HCT116 (cell line): ENCODE measurements at regions not wholly inside any gene's neighbourhood (a gene's known extent, or its start where the extent isn't known, plus 50 kb on each side); places are given as distances from the start of the nearest gene placed in this dataset.

ENCODE experiments used
- ATAC-seq: fragments of 200-7000 bp; cut with Tn5 transposase; 2 replicates; pipeline ENCODE4 v1.9.1; 2020; ENCODE audit warnings: mild to moderate bottlenecking, moderate library complexity
- BruUV-seq: library from RNA; stranded (reverse); fragments of 400-500 nt; replicated peaks from 2 replicates; lab custom pipeline; 2021; lab: Mats Ljungman, UMichigan
- CTCF ChIA-PET: fragments of 300-600 bp; sonication (Branson Sonifier 250); formaldehyde crosslinking; loops from one replicate; lab custom pipeline; 2021; ENCODE audit warnings: antibody characterized with exemption; lab: Charles Lee
- POLR2A ChIA-PET: fragments of 300-600, 350-600 bp; sonication (Branson Sonifier 250); formaldehyde crosslinking; loops from one replicate; lab custom pipeline; 2021; ENCODE audit warnings: antibody characterized with exemption; lab: Charles Lee
- RAD21 ChIA-PET, 2 experiments: fragments of 300-600 bp; sonication (Branson Sonifier 250); formaldehyde crosslinking; loops; one replicate each; lab custom pipeline; 2023; ENCODE audit warnings: low total read pairs in 2 of 2; ENCODE audit not compliant: uncharacterized antibody in 2 of 2, unreplicated experiment in 2 of 2, low non-redundant PET in 1 of 2; lab: Charles Lee
- DNase-seq: peaks from one replicate; pipeline ENCODE4 v3.0.0-alpha.2; 2010; ENCODE audit warnings: low read depth, low spot score
- H2AFZ ChIP-seq: fragments of 200-600 bp; shearing (Covaris generic), sonication (generic); 2 replicates; pipeline ENCODE4 v1.6.1; 2017; ENCODE audit warnings: low read depth, mixed run types, mixed read lengths, antibody characterized with exemption, low read length; ENCODE audit not compliant: poor library complexity, severe bottlenecking
- H3K27ac ChIP-seq: 2 replicates; pipeline ENCODE4 v1.5.1; 2012; ENCODE audit warnings: low read depth, low read length
- H3K27me3 ChIP-seq: fragments of 200-600 bp; sonication (generic); 2 replicates; pipeline ENCODE4 v1.6.1; 2016; ENCODE audit warnings: mixed run types, low read length, mixed read lengths; ENCODE audit not compliant: insufficient read depth
- H3K36me3 ChIP-seq, 2 experiments: fragments of 200-500 bp in 1 of 2; fragments of 200-600 bp in 1 of 2; sonication (Bioruptor generic) in 1 of 2; sonication (generic) in 1 of 2; 2 replicates each; pipeline versions ENCODE4 v1.5.1 to v1.6.1; 2014 to 2016; ENCODE audit warnings: low read length in 2 of 2, inconsistent platforms in 1 of 2, mixed read lengths in 1 of 2, mixed run types in 1 of 2; ENCODE audit not compliant: insufficient read depth in 2 of 2, control insufficient read depth in 1 of 2
- H3K4me1 ChIP-seq, 2 experiments: fragments of 200-600 bp in 1 of 2; sonication (generic) in 1 of 2; 2 replicates each; pipeline versions ENCODE4 v1.5.1 to v1.6.1; 2012 to 2017; ENCODE audit warnings: low read length in 2 of 2, inconsistent platforms in 1 of 2, mild to moderate bottlenecking in 1 of 2, mixed read lengths in 1 of 2, mixed run types in 1 of 2, moderate library complexity in 1 of 2; ENCODE audit not compliant: insufficient read depth in 2 of 2, control insufficient read depth in 1 of 2
- H3K4me2 ChIP-seq: fragments of 200-600 bp; sonication (generic); 2 replicates; pipeline ENCODE4 v1.6.1; 2017; ENCODE audit warnings: mixed run types, low read length, mixed read lengths
- H3K4me3 ChIP-seq, 2 experiments: fragments of 200-600 bp in 1 of 2; sonication (generic) in 1 of 2; replicated peaks in 1 of 2; 2 replicates each; pipeline ENCODE4 v1.5.1; 2011 to 2016; ENCODE audit warnings: low read length in 2 of 2, control low read depth in 1 of 2, low read depth in 1 of 2, mild to moderate bottlenecking in 1 of 2, mixed read lengths in 1 of 2, mixed run types in 1 of 2
- H3K79me2 ChIP-seq: fragments of 200-600 bp; sonication (generic); 2 replicates; pipeline ENCODE4 v1.6.1; 2017; ENCODE audit warnings: mild to moderate bottlenecking, mixed run types, low read length, moderate library complexity, mixed read lengths; ENCODE audit not compliant: insufficient read depth
- H3K9ac ChIP-seq: fragments of 200-600 bp; sonication (generic); 2 replicates; pipeline ENCODE4 v1.6.1; 2016; ENCODE audit warnings: low read length, mixed read lengths
- H3K9me2 ChIP-seq: fragments of 200-600 bp; sonication (generic), shearing (Covaris generic); 2 replicates; pipeline ENCODE4 v1.6.1; 2017; ENCODE audit warnings: mixed run types, mild to moderate bottlenecking, moderate library complexity; ENCODE audit not compliant: insufficient read depth
- H3K9me3 ChIP-seq, 2 experiments: fragments of 200-500 bp in 1 of 2; fragments of 200-600 bp in 1 of 2; sonication (Bioruptor generic) in 1 of 2; sonication (generic) in 1 of 2; 2 replicates each; pipeline ENCODE4 v1.6.1; 2014 to 2017; ENCODE audit warnings: low read length in 2 of 2, mixed read lengths in 2 of 2, inconsistent platforms in 1 of 2, low read depth in 1 of 2, mild to moderate bottlenecking in 1 of 2, mixed run types in 1 of 2, moderate library complexity in 1 of 2; ENCODE audit not compliant: control insufficient read depth in 1 of 2, insufficient read depth in 1 of 2
- H4K20me1 ChIP-seq: fragments of 200-600 bp; sonication (generic), shearing (Covaris generic); 2 replicates; pipeline ENCODE4 v1.6.1; 2017; ENCODE audit warnings: mixed run types, mild to moderate bottlenecking, moderate library complexity; ENCODE audit not compliant: insufficient read depth
- ATF3 ChIP-seq: IDR thresholded peaks from 2 replicates; pipeline ENCODE4 v1.6.1; 2012
- CBX3 ChIP-seq: IDR thresholded peaks from 2 replicates; pipeline ENCODE4 v1.6.1; 2012; ENCODE audit warnings: low read depth
- CEBPB ChIP-seq: IDR thresholded peaks from 2 replicates; pipeline ENCODE4 v1.6.1; 2012; ENCODE audit warnings: low read depth
- CTCF ChIP-seq, 3 experiments: fragments of 200-600 bp in 1 of 3; sonication (generic) in 1 of 3; IDR thresholded peaks in 2 of 3; conservative IDR thresholded peaks in 1 of 3; 2 replicates each; pipeline ENCODE4 v1.5.1; 2012 to 2017; ENCODE audit warnings: low read depth in 2 of 3, low read length in 2 of 3, antibody characterized with exemption in 1 of 3, borderline replicate concordance in 1 of 3, control low read depth in 1 of 3, mild to moderate bottlenecking in 1 of 3, mixed read lengths in 1 of 3, mixed run types in 1 of 3, moderate library complexity in 1 of 3; ENCODE audit not compliant: insufficient read depth in 1 of 3
- EGR1 ChIP-seq: IDR thresholded peaks from 2 replicates; pipeline ENCODE4 v1.6.1; 2012; ENCODE audit warnings: low read depth
- ELF1 ChIP-seq: IDR thresholded peaks from 2 replicates; pipeline ENCODE4 v1.6.1; 2012; ENCODE audit warnings: low read depth, borderline replicate concordance
- EZH2 ChIP-seq: fragments of 200-600 bp; sonication (generic); IDR thresholded peaks from 2 replicates; pipeline ENCODE4 v1.6.1; 2017; ENCODE audit warnings: antibody characterized with exemption, mixed run types
- EZH2phosphoT487 ChIP-seq: fragments of 200-600 bp; IDR thresholded peaks from 2 replicates; pipeline ENCODE4 v1.6.1; 2018; ENCODE audit warnings: antibody characterized with exemption, borderline replicate concordance
- FOSL1 ChIP-seq: IDR thresholded peaks from 2 replicates; pipeline ENCODE4 v1.6.1; 2012; ENCODE audit warnings: low read depth
- JUND ChIP-seq: IDR thresholded peaks from 2 replicates; pipeline ENCODE4 v1.6.1; 2012
- MAX ChIP-seq: IDR thresholded peaks from 2 replicates; pipeline ENCODE4 v1.6.1; 2012
- POLR2A ChIP-seq: IDR thresholded peaks from 2 replicates; pipeline ENCODE4 v1.7.0; 2011; ENCODE audit warnings: borderline replicate concordance; ENCODE audit not compliant: insufficient read depth, insufficient read length; ENCODE audit errors: extremely low read depth
- POLR2AphosphoS5 ChIP-seq: IDR thresholded peaks from 2 replicates; pipeline ENCODE4 v1.6.1; 2011; ENCODE audit warnings: mild to moderate bottlenecking, low read depth, low read length, moderate library complexity
- REST ChIP-seq: IDR thresholded peaks from 2 replicates; pipeline ENCODE4 v1.6.1; 2012; ENCODE audit warnings: low read depth
- SIN3A ChIP-seq: IDR thresholded peaks from 2 replicates; pipeline ENCODE4 v1.6.1; 2012; ENCODE audit warnings: low read depth
- SRF ChIP-seq: IDR thresholded peaks from 2 replicates; pipeline ENCODE4 v1.6.1; 2012; ENCODE audit warnings: low read depth
- TCF7L2 ChIP-seq: IDR thresholded peaks from 2 replicates; pipeline ENCODE4 v1.7.0; 2011; ENCODE audit warnings: borderline replicate concordance, inconsistent platforms; ENCODE audit not compliant: insufficient read depth, insufficient read length; ENCODE audit errors: extremely low read depth
- ZFX ChIP-seq: fragments of 450-650 bp; IDR thresholded peaks from 2 replicates; pipeline ENCODE4 v1.6.1; 2017
- ZNF274 ChIP-seq: fragments of 200-500 bp; sonication (Bioruptor generic); IDR thresholded peaks from 2 replicates; pipeline ENCODE4 v1.6.1; 2014; ENCODE audit warnings: mild to moderate bottlenecking, low read depth, low read length, inconsistent platforms
- intact Hi-C: fragments of 100-400 bp; cut with micrococcal nuclease; formaldehyde crosslinking; loops from 2 replicates; pipeline ENCODE4 v1.10.0; 2022

- no peaks in the 10 kb centered on the region for H4K20me1 ChIP-seq
- H3K27me3 ChIP-seq = no peaks in the 10 kb centered on the region
- TF ChIP-seq ZNF274 (no peak), SIN3A (no peak), CEBPB (no peak), MAX (no peak), EGR1 (no peak), CBX3 (no peak), ELF1 (no peak), TCF7L2 (no peak), SRF (no peak), EZH2phosphoT487 (no peak), POLR2AphosphoS5 (no peak), POLR2A (no peak), EZH2 (no peak), CTCF (IDR thresholded peaks at IDR 0.05 in 2 of 3, conservative IDR thresholded peaks at IDR 0.05 in 1 of 3; ENCODE audit: borderline replicate concordance in 1 of 3, insufficient read depth in 1 of 3, low read depth in 2 of 3, low read length in 2 of 3) (no peak), ATF3 (no peak), JUND (no peak), FOSL1 (no peak), REST (no peak), ZFX (no peak)
- TF ChIP-seq, all 23 proteins: peak for 0
- peaks cover 0 to 9% of the 10 kb centered on the region in 2 experiments; a peak in 1 of 4 replicates for H3K4me1 ChIP-seq
- H3K79me2 ChIP-seq = no peaks in the 10 kb centered on the region
- BruUV-seq = no TSS peak
- ATAC-seq (no peak), DNase-seq (no peak)
- H3K27ac ChIP-seq = no peak overlapping the region
- POLR2A ChIA-PET = no interaction called here
- H2AFZ ChIP-seq = no peak overlapping the region
- no peaks in the 10 kb centered on the region for H3K9me2 ChIP-seq
- H3K9ac ChIP-seq = no peak overlapping the region
- H3K4me2 ChIP-seq = no peak overlapping the region
- CTCF ChIA-PET = no interaction called here
- no peaks in the 10 kb centered on the region for H3K9me3 ChIP-seq
- RAD21 ChIA-PET = no interaction called here
- intact Hi-C loops = no loop called here
- no peak overlapping the region for H3K4me3 ChIP-seq
- no peaks in the 10 kb centered on the region for H3K36me3 ChIP-seq
Observed at GRCh38 chr15:77554306-77555080, 78.2 kb downstream of the LINGO1 start.
